GM18505 (cell line): ENCODE measurements at regions not wholly inside any gene's neighbourhood (a gene's known extent, or its start where the extent isn't known, plus 50 kb on each side); places are given as distances from the start of the nearest gene placed in this dataset.

ENCODE experiments used
- ATAC-seq: cut with Tn5 transposase; IDR thresholded peaks from one replicate; pipeline ENCODE4 v1.9.1; 2021; ENCODE audit not compliant: unreplicated experiment
- POLR2A ChIP-seq: IDR thresholded peaks from 4 replicates; pipeline ENCODE4 v1.6.1; 2011; ENCODE audit warnings: borderline replicate concordance; ENCODE audit not compliant: insufficient read depth, insufficient read length; ENCODE audit errors: extremely low read depth

DNA sequence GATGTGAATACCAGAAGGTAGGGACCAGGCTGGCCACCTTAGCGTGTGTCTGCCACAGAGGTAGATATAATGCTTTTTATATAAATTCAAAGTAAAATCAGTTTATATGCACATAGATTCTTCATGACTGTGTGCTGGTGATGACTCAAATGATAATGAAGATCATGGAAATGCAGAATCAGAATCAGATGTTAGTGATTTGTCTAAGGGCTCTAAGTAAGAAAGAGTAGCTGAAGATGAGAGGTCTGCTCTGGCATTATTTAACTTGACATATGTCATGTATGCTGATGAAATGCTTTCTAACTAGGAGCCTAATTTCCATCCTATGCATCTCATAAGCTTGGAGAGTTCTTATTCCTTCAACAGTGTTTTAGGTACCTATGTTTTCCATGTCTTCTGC lies 50.3 kb upstream of the DPH6 start:
- ATAC-seq, result no peak
- TF ChIP-seq POLR2A, result no peak

DNA sequence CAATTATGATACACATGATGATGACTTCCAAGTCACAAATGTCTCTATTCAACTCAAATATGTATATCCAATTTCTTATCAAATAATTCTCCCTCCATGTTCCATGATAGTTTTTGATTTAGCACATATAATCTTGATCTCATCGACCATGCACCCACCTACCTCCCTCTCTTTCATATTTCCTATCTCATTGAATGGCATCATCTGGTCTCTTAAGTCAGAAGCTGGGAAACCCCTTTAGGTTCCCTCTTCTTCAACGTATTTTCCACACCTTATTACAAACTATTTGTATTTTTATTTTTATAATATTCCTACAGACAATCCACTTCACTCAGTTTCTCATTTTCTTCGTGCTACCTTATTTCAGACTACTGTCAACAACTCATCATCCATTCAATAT lies 56.9 kb upstream of the DPH6 start:
- no peak for TF ChIP-seq POLR2A
- ATAC-seq, result no peak

DNA sequence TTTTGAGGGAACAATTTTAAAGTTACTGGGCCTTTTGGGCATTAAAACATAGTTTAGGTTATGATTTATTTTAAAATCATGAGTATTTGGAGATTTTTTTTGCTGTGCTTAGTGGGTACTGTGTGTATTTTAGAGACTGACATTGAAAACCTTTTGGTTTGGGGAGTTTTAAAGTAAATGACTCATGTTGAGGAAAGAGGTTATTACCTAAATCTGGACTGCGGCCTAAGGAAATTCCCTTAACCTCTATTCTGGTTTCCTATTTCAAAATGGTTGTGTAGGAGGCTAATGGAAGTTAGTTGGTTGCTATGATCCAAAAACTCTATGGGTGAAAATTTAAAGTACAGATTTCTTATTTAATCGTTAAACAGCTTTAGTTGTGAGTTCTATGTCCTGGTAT lies 57.3 kb upstream of the DPH6 start:
- TF ChIP-seq POLR2A, result no peak
- ATAC-seq, result peak; percentile 54

DNA sequence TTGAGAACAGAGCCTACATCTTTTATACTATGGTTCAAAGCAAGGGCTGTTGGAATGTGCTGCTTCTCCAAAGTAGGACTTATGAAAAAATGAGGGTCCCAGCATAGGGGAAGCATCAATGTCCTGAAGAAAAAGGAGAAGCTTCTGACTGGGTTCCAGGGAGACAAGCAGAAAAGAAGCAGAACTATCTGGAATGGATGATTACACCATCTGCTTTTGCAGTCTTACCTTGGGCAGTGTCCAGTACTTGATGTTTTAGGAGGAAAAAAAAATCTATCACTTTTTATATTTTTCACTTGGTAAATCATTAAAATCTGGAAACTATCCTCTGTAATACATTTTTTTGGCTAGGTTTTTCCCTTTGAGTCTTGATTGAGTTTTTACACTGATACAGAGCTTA lies 57.9 kb upstream of the DPH6 start:
- TF ChIP-seq POLR2A, result no peak
- no peak for ATAC-seq

DNA sequence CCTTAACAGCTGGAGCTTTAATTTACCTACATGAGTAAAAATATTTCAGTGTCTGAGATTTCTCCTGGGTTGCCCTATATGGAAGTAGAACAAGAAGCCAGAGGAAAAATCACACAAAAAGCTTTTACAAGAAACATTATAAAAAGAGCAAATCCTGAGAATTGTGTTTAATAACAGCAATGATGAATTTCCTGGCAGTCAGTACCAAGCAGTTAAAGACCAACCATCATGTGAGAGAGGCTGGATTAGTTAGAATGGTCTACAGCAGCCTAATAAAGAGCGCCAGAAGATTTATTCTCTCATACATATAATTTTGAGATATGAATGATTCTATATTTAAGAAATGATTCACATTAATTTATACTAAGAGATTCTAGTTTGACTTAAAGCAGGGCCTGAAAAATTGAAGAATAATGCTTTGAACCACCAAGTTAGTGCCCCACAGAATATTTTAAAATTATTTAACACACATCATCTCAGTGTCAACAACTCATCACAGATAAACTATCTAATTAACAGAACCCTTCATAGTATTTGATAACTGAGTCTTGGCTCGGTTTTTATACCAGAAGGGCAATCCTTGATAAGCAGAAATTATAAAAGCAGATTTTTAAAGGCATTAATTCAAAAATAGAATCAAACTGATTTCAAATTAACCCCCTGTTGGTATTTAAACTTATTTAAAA lies 59.9 kb upstream of the DPH6 start:
- ATAC-seq, result no peak

DNA sequence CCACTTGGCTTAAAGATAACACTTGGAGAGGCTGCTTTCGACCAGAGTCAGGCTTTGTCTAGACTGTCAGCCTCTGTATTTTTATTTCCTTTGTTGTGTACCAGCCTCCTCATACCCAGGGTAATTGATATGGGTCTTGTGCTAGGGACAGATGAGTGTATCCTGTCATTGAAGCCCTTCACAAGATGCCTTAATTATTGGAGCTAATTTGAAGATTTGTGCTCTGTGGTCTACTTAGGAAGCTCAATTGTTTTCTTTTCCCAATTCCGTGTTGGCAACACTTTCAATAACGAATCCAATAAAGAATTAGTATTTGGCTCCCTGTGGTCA lies 60.5 kb upstream of the DPH6 start:
- no peak for TF ChIP-seq POLR2A
- no peak for ATAC-seq

More for the DNA sequence above, 59.9 kb upstream of the DPH6 start:
- TF ChIP-seq POLR2A, result no peak

DNA sequence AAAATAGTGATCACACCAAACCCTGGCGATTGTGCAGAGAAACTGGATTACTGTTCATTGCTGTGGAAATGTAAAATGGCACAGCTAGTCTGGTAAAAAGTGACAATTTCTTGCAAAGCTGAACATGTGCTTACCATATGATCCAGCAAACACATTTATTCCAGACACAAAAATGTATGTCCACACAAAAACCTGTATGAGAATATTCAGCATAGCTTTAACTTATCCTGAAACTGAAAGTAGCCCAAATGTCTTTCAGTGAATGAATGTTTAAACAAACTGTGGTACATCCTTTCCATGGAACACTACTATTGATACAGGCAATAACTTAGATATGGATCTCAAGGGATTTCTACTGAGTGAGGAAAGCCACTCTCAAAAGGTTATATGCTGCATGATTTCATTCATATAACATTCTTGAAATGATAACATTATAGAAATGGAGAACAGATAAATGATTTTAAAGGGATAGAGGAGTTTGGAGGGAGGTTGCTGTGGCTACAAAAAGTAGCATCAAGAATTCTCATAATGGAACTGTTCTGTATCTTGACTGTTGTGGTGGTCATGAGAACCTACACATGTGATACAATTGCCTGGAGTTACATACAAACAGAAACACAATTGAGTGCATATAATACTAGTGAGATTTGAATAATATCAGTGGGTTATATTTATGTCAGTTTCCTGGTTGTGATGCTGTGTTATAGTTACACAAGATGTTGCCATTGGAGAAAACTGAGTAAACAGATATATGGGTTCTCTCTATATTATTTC lies 70.7 kb upstream of the DPH6 start:
- no peak for TF ChIP-seq POLR2A
- no peak for ATAC-seq

DNA sequence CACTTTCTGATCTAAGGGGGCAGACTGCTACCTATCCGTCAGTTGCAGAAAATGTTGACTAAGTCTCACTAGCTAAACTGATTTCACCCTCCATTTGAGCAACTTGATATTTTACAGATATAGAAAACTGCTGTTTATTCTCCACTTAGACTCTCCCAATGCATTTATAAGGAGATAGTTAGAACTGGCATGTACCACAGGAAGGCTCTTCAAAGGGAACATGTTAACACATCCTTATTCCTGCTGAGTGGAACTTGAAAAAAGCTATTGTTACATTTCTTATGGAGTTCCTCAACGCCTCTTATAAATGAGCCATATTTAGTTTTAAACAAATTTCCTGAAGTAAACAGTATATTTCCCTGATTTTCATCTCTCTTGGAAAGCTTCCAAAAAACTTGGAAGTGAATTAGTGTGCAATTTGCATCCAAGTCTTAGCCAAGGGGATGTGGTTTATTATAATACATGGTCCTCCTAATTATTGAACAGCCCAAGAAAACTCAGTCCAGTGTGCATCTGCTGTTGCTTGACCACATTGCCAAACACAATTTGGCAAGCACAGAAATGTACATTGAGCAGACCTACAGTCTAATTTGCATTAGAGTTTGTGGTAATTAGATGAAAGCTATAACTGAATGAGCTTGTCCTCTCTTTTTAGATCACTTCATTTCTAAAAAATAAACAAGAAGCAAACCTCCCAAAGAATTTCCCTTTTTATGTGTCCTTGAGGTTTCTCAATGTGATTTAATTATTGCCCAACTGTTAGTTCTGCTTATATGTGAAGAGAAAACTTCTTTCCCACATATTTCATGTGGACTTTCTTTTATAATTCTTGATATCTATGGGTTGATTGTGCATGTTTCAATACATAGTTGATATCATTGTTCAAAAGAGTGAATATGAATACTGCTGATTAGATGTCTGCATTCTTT lies 72.6 kb upstream of the DPH6 start:
- ATAC-seq, result no peak
- no peak for TF ChIP-seq POLR2A

DNA sequence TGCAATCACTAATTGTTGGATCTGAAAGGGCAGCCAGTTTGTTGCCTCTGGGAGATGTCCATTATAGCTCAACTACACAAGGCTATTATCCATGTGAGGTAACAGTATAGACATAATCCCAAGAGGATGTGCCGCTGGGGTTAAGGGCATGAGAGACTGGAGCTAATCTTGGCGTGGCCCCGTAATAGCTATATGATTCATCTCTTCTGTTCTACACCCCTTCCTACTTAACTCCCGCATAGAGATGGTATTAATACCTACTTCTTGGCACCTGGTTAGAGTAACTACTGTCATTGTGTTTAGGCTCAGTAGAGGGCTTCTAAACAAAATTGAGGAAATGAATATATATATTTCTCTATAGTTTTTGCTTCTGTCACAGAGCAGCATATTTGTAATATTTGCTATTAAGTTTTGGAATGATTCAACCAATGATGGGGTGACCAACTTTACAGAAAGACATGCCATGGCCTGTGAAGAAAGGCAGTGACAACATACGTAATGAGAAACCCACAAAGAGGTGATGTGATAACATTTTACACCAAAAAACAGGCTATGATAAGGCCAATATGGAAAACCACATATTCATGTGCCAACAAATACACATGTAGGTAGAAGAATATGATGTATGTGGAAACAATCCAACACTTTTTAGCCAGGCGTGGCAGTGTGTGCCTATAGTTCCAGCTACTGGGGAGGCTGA lies 76.8 kb upstream of the DPH6 start:
- no peak for TF ChIP-seq POLR2A
- no peak for ATAC-seq

DNA sequence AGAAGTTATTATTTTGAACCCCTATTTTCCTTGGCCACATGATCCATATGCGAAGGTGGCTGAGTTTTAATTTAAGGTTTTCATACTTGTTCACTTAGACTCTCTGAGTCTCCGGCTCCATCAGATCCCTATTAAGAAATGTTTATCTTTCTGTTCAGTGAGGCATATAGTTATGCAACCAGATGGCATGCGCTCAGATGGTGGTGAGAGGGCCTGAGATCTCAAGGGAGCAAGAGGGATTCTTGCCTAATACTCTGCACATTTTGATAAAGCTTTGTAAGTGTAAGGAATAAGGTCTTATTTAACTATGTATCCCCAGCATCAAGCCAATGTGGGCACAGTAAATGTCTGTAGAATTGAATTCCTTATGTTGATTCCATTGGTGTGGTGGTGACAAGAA lies 78.9 kb upstream of the DPH6 start:
- no peak for TF ChIP-seq POLR2A
- no peak for ATAC-seq

DNA sequence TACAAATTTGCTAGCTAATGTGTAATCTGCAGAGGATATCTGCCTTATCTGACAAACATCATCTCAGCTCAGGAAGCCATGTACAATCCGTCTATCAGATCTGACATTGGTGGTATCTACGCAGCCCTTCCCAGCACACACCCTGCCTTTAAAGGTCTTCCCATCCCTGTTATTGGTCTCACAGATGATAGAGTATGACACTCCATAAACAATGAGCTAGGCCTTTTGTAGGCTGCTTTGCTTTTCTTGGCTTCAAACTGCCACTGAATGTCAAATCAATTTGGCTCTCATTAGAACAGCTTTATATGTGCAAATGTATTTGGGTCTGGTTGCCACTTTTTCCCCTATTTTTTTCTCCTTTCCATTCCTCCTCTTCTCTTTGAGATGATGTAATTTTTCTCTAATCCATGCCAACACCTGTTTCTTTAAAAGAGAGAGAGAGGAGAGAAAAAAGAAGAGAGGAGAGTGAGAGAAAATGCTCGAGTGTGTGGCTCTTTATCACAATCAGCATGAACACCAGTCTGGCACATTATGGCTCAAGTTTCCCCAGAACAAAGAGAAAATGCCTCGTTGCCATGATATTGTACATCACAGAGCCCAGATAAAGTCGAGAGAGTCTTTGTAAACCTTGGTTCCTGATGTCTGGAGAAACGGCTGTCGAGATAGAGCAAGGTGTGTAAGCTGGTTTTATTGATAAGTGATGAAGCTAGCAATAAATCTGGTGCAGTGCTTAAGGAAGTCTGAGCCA lies 80.8 kb upstream of the DPH6 start:
- TF ChIP-seq POLR2A, result no peak
- no peak for ATAC-seq

DNA sequence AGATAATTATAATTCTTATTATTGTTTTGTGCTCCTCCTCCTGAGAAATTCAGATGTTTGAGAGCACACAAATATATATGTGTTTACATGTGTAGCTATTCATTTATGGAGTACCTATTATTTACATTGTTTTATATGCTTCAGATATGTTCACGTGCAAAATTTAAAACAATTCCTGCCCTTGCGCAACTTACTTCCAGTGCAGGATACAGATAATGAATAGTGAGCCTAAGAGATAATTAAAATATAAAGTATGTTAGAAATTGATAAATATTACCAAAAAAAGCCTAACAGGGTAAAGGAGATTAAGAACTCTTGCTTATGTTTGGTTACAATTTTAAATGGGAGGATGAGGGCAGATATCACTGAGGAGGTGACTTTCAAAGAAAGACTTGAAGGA lies 81.7 kb upstream of the DPH6 start:
- no peak for TF ChIP-seq POLR2A
- ATAC-seq, result no peak

DNA sequence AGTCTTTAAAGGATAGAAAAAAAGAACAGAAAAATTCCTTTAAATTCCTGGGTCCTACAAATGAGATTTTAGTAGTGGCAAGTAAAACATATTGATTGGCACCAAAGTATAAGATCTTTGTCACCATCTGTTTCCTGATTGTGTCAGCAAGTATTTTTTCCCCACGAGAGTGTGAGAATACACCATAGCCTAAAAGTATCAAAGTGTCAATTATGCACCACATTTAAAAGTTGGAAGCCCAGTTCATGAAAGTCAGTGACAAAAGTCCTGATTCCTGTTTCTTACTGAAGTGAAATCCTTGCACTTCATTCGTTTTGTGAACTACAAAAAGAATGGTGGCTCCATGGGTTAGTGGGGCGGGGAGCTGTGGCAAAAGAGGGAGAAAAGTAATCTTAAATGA lies 83.8 kb upstream of the DPH6 start:
- no peak for TF ChIP-seq POLR2A
- ATAC-seq, result no peak

DNA sequence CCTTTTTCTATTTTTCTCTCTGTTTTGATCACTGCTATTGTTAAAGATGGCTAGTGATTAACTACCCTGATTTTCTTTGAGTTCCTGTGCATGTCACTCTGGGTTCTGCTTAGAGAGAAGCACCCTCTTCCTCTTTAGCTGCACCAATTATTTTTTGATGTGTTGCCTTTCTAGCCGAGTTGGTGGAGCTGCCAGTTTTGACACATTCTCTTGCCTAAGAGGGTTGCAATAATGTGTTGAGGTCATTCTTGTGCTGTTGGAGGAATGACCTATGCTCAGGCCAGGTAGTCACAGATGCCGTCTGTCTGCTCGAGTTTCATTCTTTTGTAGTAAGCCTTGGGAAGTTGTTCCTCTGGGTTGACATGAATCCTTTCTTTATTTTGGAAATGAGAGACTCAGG lies 84.6 kb upstream of the DPH6 start:
- no peak for ATAC-seq
- TF ChIP-seq POLR2A, result no peak
